Activated CD8-positive, alpha-beta T cell treated with anti-CD3 and anti-CD28 coated beads for 36 hours (primary cell): ENCODE measurements at regions not wholly inside any gene's neighbourhood (a gene's known extent, or its start where the extent isn't known, plus 50 kb on each side); places are given as distances from the start of the nearest gene placed in this dataset.
"Not testable (repeated sequence)": the region's sequence is repeated elsewhere in the genome, so short reads cannot be mapped to it uniquely, and the experiment has no call there.

Source experiments
- ATAC-seq: fragments of 200-7000 bp; cut with Tn5 transposase; one replicate; pipeline ENCODE4 v1.10.0; 2021; ENCODE audit warnings: mild to moderate bottlenecking, moderate library complexity
- CTCF ChIA-PET: fragments of 350-600 bp; sonication (Branson Sonifier 250); formaldehyde crosslinking; loops from one replicate; lab custom pipeline; 2021; ENCODE audit warnings: antibody characterized with exemption; lab: Charles Lee
- POLR2A ChIA-PET: fragments of 350-600 bp; sonication (Branson Sonifier 250); formaldehyde crosslinking; loops from one replicate; lab custom pipeline; 2021; ENCODE audit warnings: antibody characterized with exemption; lab: Charles Lee
- DNase-seq: peaks from one replicate; pipeline ENCODE4 v3.0.0-alpha.2; 2020
- H3K27ac Mint-ChIP-seq: one replicate; pipeline ENCODE4 v1.8.0; 2021; ENCODE audit warnings: mild to moderate bottlenecking, mixed read lengths
- H3K27me3 Mint-ChIP-seq: one replicate; pipeline ENCODE4 v1.8.0; 2021; ENCODE audit warnings: mixed read lengths
- H3K36me3 Mint-ChIP-seq: one replicate; pipeline ENCODE4 v1.8.0; 2021; ENCODE audit warnings: low read depth, mixed read lengths
- H3K4me1 Mint-ChIP-seq: one replicate; pipeline ENCODE4 v1.8.0; 2021; ENCODE audit warnings: low read depth, mixed read lengths
- H3K4me3 Mint-ChIP-seq: one replicate; pipeline ENCODE4 v1.8.0; 2021; ENCODE audit warnings: mild to moderate bottlenecking, moderate library complexity, mixed read lengths
- H3K9me3 Mint-ChIP-seq: one replicate; pipeline ENCODE4 v1.8.0; 2021; ENCODE audit warnings: mixed read lengths
- intact Hi-C: fragments of 100-400 bp; cut with micrococcal nuclease; formaldehyde crosslinking; loops from one replicate; pipeline ENCODE4 v1.10.0; 2022
- TF ChIP-seq, protein P1 (sequence below): fragments of 200-600 bp; IDR thresholded peaks from one replicate; pipeline ENCODE4 v1.8.0; 2022; ENCODE audit warnings: antibody characterized with exemption, mild to moderate bottlenecking

DNA sequence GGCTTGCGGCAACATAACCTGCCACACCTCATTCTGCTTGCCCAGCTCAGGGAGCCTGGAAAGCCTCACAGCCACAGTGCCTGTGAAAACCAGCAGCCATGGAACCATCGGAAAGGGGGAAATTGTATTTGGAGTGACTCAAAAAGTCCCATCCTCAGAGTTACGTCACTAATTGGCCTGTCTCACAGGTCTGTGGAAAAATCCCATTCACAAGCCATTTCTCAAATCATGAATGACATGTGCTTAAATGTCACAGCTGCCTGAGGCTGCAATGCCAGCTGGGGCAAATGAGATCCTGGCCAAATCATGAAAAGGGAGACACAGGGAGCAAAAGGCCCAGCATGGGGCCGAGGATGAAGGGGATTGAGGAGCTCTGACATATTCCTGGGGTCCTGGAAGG, 486.9 kb upstream of the RAB6C start:
- H3K4me1 Mint-ChIP-seq, result no peaks in the 10 kb centered on the region
- H3K27ac Mint-ChIP-seq, result no peak overlapping the region
- no peaks in the 10 kb centered on the region for H3K9me3 Mint-ChIP-seq
- intact Hi-C loops, result no loop called here
- no peak for DNase-seq
- peaks cover 1% of the 10 kb centered on the region for H3K27me3 Mint-ChIP-seq
- no peak for ATAC-seq
- CTCF ChIA-PET, result no interaction called here
- POLR2A ChIA-PET, result interaction anchor here (0.6 kb wide), 2 partner anchors 18 to 39 kb away, joined by 3 read pairs; no protein-coding TSS in a partner anchor
- TF ChIP-seq, protein P1, sequence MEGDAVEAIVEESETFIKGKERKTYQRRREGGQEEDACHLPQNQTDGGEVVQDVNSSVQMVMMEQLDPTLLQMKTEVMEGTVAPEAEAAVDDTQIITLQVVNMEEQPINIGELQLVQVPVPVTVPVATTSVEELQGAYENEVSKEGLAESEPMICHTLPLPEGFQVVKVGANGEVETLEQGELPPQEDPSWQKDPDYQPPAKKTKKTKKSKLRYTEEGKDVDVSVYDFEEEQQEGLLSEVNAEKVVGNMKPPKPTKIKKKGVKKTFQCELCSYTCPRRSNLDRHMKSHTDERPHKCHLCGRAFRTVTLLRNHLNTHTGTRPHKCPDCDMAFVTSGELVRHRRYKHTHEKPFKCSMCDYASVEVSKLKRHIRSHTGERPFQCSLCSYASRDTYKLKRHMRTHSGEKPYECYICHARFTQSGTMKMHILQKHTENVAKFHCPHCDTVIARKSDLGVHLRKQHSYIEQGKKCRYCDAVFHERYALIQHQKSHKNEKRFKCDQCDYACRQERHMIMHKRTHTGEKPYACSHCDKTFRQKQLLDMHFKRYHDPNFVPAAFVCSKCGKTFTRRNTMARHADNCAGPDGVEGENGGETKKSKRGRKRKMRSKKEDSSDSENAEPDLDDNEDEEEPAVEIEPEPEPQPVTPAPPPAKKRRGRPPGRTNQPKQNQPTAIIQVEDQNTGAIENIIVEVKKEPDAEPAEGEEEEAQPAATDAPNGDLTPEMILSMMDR, result no peak
- H3K36me3 Mint-ChIP-seq, result no peaks in the 10 kb centered on the region
- no peak overlapping the region for H3K4me3 Mint-ChIP-seq

DNA sequence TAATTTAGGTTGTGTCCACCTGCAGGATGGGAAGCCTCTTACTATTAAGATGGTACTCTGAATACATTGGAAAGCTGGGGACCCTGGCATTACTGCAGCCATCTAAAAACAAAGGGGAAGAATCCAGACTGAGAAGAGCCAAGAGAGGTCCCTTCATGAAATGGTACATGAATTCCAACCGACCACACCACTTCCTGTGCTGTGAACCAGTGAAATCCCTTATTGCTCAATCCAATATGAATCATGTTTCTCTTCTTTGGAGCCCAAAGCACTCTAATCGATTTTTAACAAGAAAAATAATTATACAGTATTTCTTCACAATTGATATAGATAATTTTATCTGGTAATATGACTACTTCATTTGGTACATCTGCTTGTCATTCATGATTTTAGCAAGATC, 479.7 kb upstream of the RAB6C start:
- H3K27ac Mint-ChIP-seq, result no peak overlapping the region
- H3K4me3 Mint-ChIP-seq, result no peak overlapping the region
- CTCF ChIA-PET, result no interaction called here
- no peak for DNase-seq
- POLR2A ChIA-PET, result no interaction called here
- H3K27me3 Mint-ChIP-seq, result no peaks in the 10 kb centered on the region
- H3K36me3 Mint-ChIP-seq, result no peaks in the 10 kb centered on the region
- H3K4me1 Mint-ChIP-seq, result no peaks in the 10 kb centered on the region
- TF ChIP-seq, protein P1, result no peak
- intact Hi-C loops, result no loop called here
- no peak for ATAC-seq
- no peaks in the 10 kb centered on the region for H3K9me3 Mint-ChIP-seq

DNA sequence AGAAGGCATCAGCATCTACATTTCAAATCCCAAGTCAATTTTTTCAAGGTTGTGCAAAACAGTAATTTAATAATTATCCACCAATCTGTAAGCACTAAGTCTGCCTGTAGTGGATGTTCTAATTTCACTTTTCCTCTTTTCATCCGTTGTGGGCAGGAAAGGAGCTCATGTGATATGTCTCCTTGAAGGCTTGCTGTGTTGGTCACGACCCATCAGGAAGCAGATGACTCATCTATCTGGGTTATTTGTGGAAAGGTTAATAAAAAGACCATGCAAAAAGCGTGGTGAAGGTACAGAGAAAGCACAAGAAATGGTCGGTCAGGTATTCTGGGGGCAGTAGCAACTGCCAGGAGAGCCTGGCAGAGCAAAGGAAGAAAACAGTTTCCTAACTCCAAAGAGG, 476.7 kb upstream of the RAB6C start:
- H3K4me1 Mint-ChIP-seq, result no peaks in the 10 kb centered on the region
- H3K27ac Mint-ChIP-seq, result no peak overlapping the region
- ChIA-PET POLR2A (no interaction called here), CTCF (no interaction called here)
- intact Hi-C loops, result no loop called here
- peaks cover 2% of the 10 kb centered on the region for H3K27me3 Mint-ChIP-seq
- no peaks in the 10 kb centered on the region for H3K36me3 Mint-ChIP-seq
- TF ChIP-seq, protein P1, result no peak
- no peak for ATAC-seq
- no peak overlapping the region for H3K4me3 Mint-ChIP-seq
- no peak for DNase-seq
- H3K9me3 Mint-ChIP-seq, result no peaks in the 10 kb centered on the region

DNA sequence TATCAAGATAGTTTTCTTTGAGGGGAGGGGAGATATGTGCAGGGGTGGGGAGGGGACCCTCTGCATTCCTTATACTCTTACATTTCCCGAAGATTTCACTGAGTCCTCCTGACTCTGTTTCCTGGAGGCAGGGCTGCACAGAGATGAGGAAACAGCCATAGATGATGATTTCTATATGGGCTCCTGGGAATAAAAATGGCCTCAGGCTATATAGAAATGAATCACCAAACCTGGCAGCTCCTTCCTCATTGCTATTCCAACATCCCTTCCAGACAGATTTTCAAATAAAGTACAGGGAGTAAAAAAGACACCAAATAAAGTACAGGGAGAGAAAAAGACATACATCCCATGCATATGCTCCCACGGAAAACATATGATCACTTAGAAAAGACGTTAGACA, 474.8 kb upstream of the RAB6C start:
- CTCF ChIA-PET, result no interaction called here
- Mint-ChIP-seq H3K36me3 (no peaks in the 10 kb centered on the region), H3K4me1 (no peaks in the 10 kb centered on the region), H3K4me3 (no peak overlapping the region), H3K9me3 (no peaks in the 10 kb centered on the region), H3K27ac (no peak overlapping the region), H3K27me3 (peaks cover 2% of the 10 kb centered on the region)
- no peak for ATAC-seq
- TF ChIP-seq, protein P1, result no peak
- POLR2A ChIA-PET, result no interaction called here
- intact Hi-C loops, result no loop called here
- DNase-seq, result no peak

DNA sequence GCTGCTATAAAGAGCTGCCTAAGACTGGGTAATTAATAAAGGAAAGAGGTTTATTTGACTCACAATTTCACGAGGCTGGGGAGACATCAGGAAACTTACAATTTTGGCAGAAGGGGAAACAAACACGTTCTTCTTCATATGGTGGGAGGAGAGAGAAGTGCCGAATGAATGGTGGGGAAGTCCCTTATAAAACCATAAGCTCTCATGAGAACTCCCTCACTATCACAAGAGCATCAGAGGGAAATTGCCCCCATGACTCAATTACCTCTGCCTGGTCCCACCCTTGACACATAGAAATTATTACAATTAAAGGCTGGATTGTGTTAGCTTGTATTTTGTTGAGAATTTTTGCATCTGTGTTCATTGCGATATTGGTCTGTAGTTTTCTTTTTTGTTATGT, 460.5 kb upstream of the RAB6C start:
- DNase-seq (no peak), ATAC-seq (no peak)
- Mint-ChIP-seq H3K27me3 (peaks cover 1% of the 10 kb centered on the region), H3K36me3 (no peaks in the 10 kb centered on the region), H3K27ac (no peak overlapping the region), H3K4me3 (no peak overlapping the region), H3K4me1 (no peaks in the 10 kb centered on the region), H3K9me3 (peaks cover 1% of the 10 kb centered on the region)
- ChIA-PET CTCF (no interaction called here), POLR2A (no interaction called here)
- TF ChIP-seq, protein P1, result no peak
- intact Hi-C loops, result no loop called here

DNA sequence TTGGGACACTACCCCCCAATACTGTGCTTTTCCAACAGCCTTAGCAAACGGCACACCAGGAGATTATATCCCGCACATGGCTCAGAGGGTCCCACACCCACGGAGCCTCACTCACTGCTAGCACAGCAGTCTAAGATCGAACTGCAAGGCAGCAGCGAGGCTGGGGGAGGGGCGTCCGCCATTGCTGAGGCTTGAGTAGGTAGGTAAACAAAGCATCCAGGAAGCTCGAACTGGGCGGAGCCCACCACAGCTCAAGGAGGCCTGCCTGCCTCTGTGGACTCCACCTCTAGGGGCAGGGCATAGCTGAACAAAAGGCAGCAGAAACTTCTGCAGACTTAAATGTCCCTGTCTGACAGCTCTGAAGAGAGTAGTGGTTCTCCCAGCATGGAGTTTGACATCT, 447.3 kb upstream of the RAB6C start:
- POLR2A ChIA-PET, intact Hi-C loops, CTCF ChIA-PET: not testable (repeated sequence)

More for the DNA sequence above, 447.3 kb upstream of the RAB6C start:
- not testable (repeated sequence) for H3K4me1 Mint-ChIP-seq, H3K4me3 Mint-ChIP-seq, ATAC-seq, H3K9me3 Mint-ChIP-seq, H3K36me3 Mint-ChIP-seq, H3K27ac Mint-ChIP-seq, H3K27me3 Mint-ChIP-seq, DNase-seq
